ENCODE measurements at regions not wholly inside any gene's neighbourhood (a gene's known extent, or its start where the extent isn't known, plus 50 kb on each side); places are given as distances from the start of the nearest gene placed in this dataset.

GRCh38 chr1:53384796-53385195 lies 56.9 kb upstream of the LRP8 start:
- ChIA-PET SMC1A (ENCODE audit: uncharacterized antibody, unreplicated experiment) (no interaction called here), POLR2A (no interaction called here), CTCF (interaction anchor here (1.1 kb wide), 1 partner anchor 106 kb away, joined by 3 read pairs; no protein-coding TSS in a partner anchor), RAD21 (ENCODE audit: unreplicated experiment) (no interaction called here)
- Histone ChIP-seq H3K27ac (ENCODE audit: control insufficient read depth, insufficient read depth) (no peak overlapping the region), H2AFZ (ENCODE audit: control insufficient read depth, low read depth, low read length) (no peak overlapping the region), H3K27me3 (replicated peaks in 1 of 2; ENCODE audit: control insufficient read depth in 2 of 2, insufficient read depth in 2 of 2, low read length in 1 of 2) (no peaks in the 10 kb centered on the region; a peak in 2 of 4 replicates), H3K9ac (ENCODE audit: control insufficient read depth, insufficient read depth, low read length) (no peak overlapping the region), H3K79me2 (ENCODE audit: control insufficient read depth, insufficient read depth, low read length) (no peaks in the 10 kb centered on the region), H3K9me3 (replicated peaks; ENCODE audit: control insufficient read depth, insufficient read depth, low read length) (no peaks in the 10 kb centered on the region; the same call in 2 of the 3 replicates), H3K4me3 (no peak overlapping the region), H4K20me1 (ENCODE audit: control insufficient read depth, insufficient read depth) (no peaks in the 10 kb centered on the region), H3K4me1 (ENCODE audit: control insufficient read depth, insufficient read depth, low read length) (no peaks in the 10 kb centered on the region), H3K36me3 (ENCODE audit: control insufficient read depth in 2 of 2, insufficient read depth in 2 of 2, low read length in 1 of 2) (no peaks in the 10 kb centered on the region), H3K4me2 (ENCODE audit: control insufficient read depth, insufficient read depth) (no peak overlapping the region)
- ATAC-seq (no peak), DNase-seq (ENCODE audit: low read depth, low spot score) (no peak), FAIRE-seq (no peak)
- in situ Hi-C loops (cut with MboI) (no loop called here), intact Hi-C loops (cut with micrococcal nuclease; ENCODE audit: unreplicated experiment) (no loop called here)
- WGBS (ENCODE audit: insufficient coverage, insufficient replicate concordance, low lambda C conversion rate, missing lambda C conversion rate) = 38% methylated on average over 3 of the region's 3 CpGs
- BruUV-seq (replicated peaks) = no TSS peak
- TF ChIP-seq HCFC1 (IDR thresholded peaks at IDR 0.05; ENCODE audit: low read length) (no peak), FOXM1 (IDR thresholded peaks at IDR 0.05; ENCODE audit: low read depth, low read length) (no peak), ZNF687 (IDR thresholded peaks at IDR 0.05) (no peak), NFYB (IDR thresholded peaks at IDR 0.05; ENCODE audit: insufficient read depth, low read depth, low read length) (no peak), PBX3 (IDR thresholded peaks at IDR 0.05; ENCODE audit: insufficient replicate concordance, low read depth, low read length) (no peak), CHD2 (IDR thresholded peaks at IDR 0.05; ENCODE audit: borderline replicate concordance, low read depth, low read length) (no peak), TCF7 (IDR thresholded peaks at IDR 0.05; ENCODE audit: borderline replicate concordance) (no peak), ELK1 (IDR thresholded peaks at IDR 0.05; ENCODE audit: low read depth, low read length) (no peak), ZBTB11 (CRISPR knock-in tag; IDR thresholded peaks at IDR 0.05) (no peak), KDM1A (IDR thresholded peaks at IDR 0.05; ENCODE audit: borderline replicate concordance) (no peak)
